Activated CD4-positive, alpha-beta memory T cell treated with anti-CD3 and anti-CD28 coated beads for 36 hours (primary cell): ENCODE measurements at regions not wholly inside any gene's neighbourhood (a gene's known extent, or its start where the extent isn't known, plus 50 kb on each side); places are given as distances from the start of the nearest gene placed in this dataset.
A peak's percentile ranks its signal among the peaks of the same experiment; 100 is the strongest.

ENCODE experiments used
- CTCF ChIA-PET: fragments of 350-600 bp; sonication (Branson Sonifier 250); formaldehyde crosslinking; loops from one replicate; lab custom pipeline; 2021; ENCODE audit warnings: antibody characterized with exemption, inconsistent platforms; lab: Charles Lee
- POLR2A ChIA-PET: fragments of 350-600 bp; sonication (Branson Sonifier 250); formaldehyde crosslinking; loops from one replicate; lab custom pipeline; 2021; ENCODE audit warnings: antibody characterized with exemption; lab: Charles Lee
- DNase-seq: peaks from one replicate; pipeline ENCODE4 v3.0.0-alpha.2; 2020
- H3K27ac Mint-ChIP-seq: one replicate; pipeline ENCODE4 v1.8.0; 2021; ENCODE audit warnings: mixed read lengths
- H3K27me3 Mint-ChIP-seq: one replicate; pipeline ENCODE4 v1.8.0; 2021; ENCODE audit warnings: mixed read lengths
- H3K36me3 Mint-ChIP-seq: one replicate; pipeline ENCODE4 v1.8.0; 2021; ENCODE audit warnings: mixed read lengths
- H3K4me1 Mint-ChIP-seq: one replicate; pipeline ENCODE4 v1.8.0; 2021; ENCODE audit warnings: low read depth, mixed read lengths
- H3K4me3 Mint-ChIP-seq: one replicate; pipeline ENCODE4 v1.8.0; 2021; ENCODE audit warnings: mild to moderate bottlenecking, mixed read lengths
- H3K9me3 Mint-ChIP-seq: one replicate; pipeline ENCODE4 v1.8.0; 2021; ENCODE audit warnings: mixed read lengths
- intact Hi-C: fragments of 100-400 bp; cut with micrococcal nuclease; formaldehyde crosslinking; loops from one replicate; pipeline ENCODE4 v1.15.1; 2023

GRCh38 chr6:166779381-166779780 is 152.3 kb upstream of the RPS6KA2 start:
- no peaks in the 10 kb centered on the region for H3K9me3 Mint-ChIP-seq
- CTCF ChIA-PET = interaction anchor here (1.1 to 1.4 kb wide), 2 partner anchors 172 to 363 kb away, joined by 3 to 4 read pairs; no protein-coding TSS in a partner anchor
- H3K36me3 Mint-ChIP-seq = no peaks in the 10 kb centered on the region
- POLR2A ChIA-PET = no interaction called here
- no peak overlapping the region for H3K27ac Mint-ChIP-seq
- no peaks in the 10 kb centered on the region for H3K4me1 Mint-ChIP-seq
- DNase-seq = no peak
- H3K4me3 Mint-ChIP-seq = no peak overlapping the region
- H3K27me3 Mint-ChIP-seq = no peaks in the 10 kb centered on the region
- intact Hi-C loops = loop anchor here (10.0 kb wide), 1 partner anchor 505 kb away; no protein-coding TSS in a partner anchor

DNA sequence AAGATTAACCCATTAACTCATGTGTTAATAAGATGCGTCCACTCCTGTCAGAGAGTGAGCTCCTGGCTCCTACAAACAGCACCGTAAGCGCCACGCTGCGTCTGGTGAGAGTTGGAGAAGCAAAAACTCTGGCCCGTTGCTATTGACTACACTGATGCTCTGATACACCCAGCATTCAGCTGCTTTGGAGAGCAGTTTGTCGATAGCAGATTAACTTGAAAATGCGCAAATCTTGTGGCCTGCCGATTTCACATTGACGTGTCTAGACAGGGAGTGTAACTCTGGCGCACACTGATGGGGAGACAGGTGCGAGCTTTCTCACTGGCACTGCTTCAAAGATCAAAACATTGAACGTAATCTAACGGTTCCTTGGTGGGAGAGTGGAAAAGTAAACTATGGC is 151.7 kb upstream of the RPS6KA2 start:
- H3K27ac Mint-ChIP-seq = no peak overlapping the region
- H3K4me1 Mint-ChIP-seq = no peaks in the 10 kb centered on the region
- no peaks in the 10 kb centered on the region for H3K36me3 Mint-ChIP-seq
- DNase-seq = no peak
- CTCF ChIA-PET = interaction anchor here (0.6 to 1.4 kb wide), 5 partner anchors 8 to 363 kb away, joined by 3 to 5 read pairs (median 3); no protein-coding TSS in a partner anchor
- intact Hi-C loops = loop anchor here (10.0 kb wide), 1 partner anchor 506 kb away; no protein-coding TSS in a partner anchor
- no peaks in the 10 kb centered on the region for H3K27me3 Mint-ChIP-seq
- H3K4me3 Mint-ChIP-seq = no peak overlapping the region
- POLR2A ChIA-PET = no interaction called here
- no peaks in the 10 kb centered on the region for H3K9me3 Mint-ChIP-seq

- intact Hi-C loops = loop anchor here (10.0 kb wide), 1 partner anchor 507 kb away; no protein-coding TSS in a partner anchor
- H3K27ac Mint-ChIP-seq = no peak overlapping the region
- ChIA-PET POLR2A (no interaction called here), CTCF (interaction anchor here (0.8 to 1.2 kb wide), 2 partner anchors 186 to 351 kb away, joined by 3 read pairs; no protein-coding TSS in a partner anchor)
- no peaks in the 10 kb centered on the region for H3K36me3 Mint-ChIP-seq
- no peaks in the 10 kb centered on the region for H3K27me3 Mint-ChIP-seq
- H3K4me3 Mint-ChIP-seq = no peak overlapping the region
- H3K4me1 Mint-ChIP-seq = no peaks in the 10 kb centered on the region
- no peaks in the 10 kb centered on the region for H3K9me3 Mint-ChIP-seq
- no peak for DNase-seq
Measured at GRCh38 chr6:166778046-166778445, 151.0 kb upstream of the RPS6KA2 start.

- Mint-ChIP-seq H3K36me3 (no peaks in the 10 kb centered on the region), H3K4me3 (no peak overlapping the region), H3K9me3 (no peaks in the 10 kb centered on the region), H3K4me1 (no peaks in the 10 kb centered on the region), H3K27ac (no peak overlapping the region), H3K27me3 (no peaks in the 10 kb centered on the region)
- no peak for DNase-seq
- CTCF ChIA-PET = interaction anchor here (2.8 to 3.9 kb wide), 3 partner anchors 11 to 363 kb away, joined by 14 to 58 read pairs (median 55); no protein-coding TSS in a partner anchor
- POLR2A ChIA-PET = no interaction called here
- intact Hi-C loops = loop anchor here (10.0 kb wide), 1 partner anchor 508 kb away; no protein-coding TSS in a partner anchor
Measured at GRCh38 chr6:166777096-166777630, 150.1 kb upstream of the RPS6KA2 start.

DNA sequence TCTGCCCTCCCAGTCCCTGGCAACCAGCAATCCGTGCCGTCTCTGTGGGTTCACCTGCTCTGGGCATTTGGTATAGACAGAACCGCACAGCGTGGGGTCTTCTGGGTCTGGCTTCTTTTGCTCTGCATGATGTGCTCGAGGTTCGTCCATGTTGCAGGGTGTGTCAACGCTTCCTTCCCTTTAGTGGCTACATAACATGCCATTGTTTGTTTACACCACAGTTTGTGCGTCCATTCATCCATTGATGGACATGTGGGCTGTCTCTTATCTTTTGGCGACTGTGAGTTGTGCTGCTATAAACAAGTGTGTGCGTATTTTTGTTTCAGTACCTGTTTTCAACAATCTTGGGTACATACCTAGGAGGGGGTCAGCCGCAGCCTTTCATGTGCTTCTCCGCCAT is 149.5 kb upstream of the RPS6KA2 start:
- no peak overlapping the region for H3K4me3 Mint-ChIP-seq
- DNase-seq = no peak
- intact Hi-C loops = loop anchor here (10.0 kb wide), 1 partner anchor 508 kb away; no protein-coding TSS in a partner anchor
- no peaks in the 10 kb centered on the region for H3K9me3 Mint-ChIP-seq
- ChIA-PET POLR2A (no interaction called here), CTCF (interaction anchor here (0.7 to 3.9 kb wide), 8 partner anchors 10 to 386 kb away, joined by 3 to 58 read pairs (median 12); no protein-coding TSS in a partner anchor)
- no peaks in the 10 kb centered on the region for H3K36me3 Mint-ChIP-seq
- no peak overlapping the region for H3K27ac Mint-ChIP-seq
- H3K27me3 Mint-ChIP-seq = no peaks in the 10 kb centered on the region
- no peaks in the 10 kb centered on the region for H3K4me1 Mint-ChIP-seq

GRCh38 chr6:166775923-166776220 is 148.8 kb upstream of the RPS6KA2 start:
- Mint-ChIP-seq H3K27ac (no peak overlapping the region), H3K36me3 (no peaks in the 10 kb centered on the region), H3K27me3 (no peaks in the 10 kb centered on the region), H3K4me3 (no peak overlapping the region), H3K9me3 (no peaks in the 10 kb centered on the region), H3K4me1 (no peaks in the 10 kb centered on the region)
- POLR2A ChIA-PET = no interaction called here
- CTCF ChIA-PET = interaction anchor here (0.7 to 3.9 kb wide), 28 partner anchors 9 to 515 kb away, joined by 3 to 58 read pairs (median 6); partner anchors contain the start of genes CEP43 and UNC93A
- no peak for DNase-seq
- intact Hi-C loops = loop anchor here (1.0 to 10.0 kb wide), 2 partner anchors 366 to 509 kb away; no protein-coding TSS in a partner anchor

DNA sequence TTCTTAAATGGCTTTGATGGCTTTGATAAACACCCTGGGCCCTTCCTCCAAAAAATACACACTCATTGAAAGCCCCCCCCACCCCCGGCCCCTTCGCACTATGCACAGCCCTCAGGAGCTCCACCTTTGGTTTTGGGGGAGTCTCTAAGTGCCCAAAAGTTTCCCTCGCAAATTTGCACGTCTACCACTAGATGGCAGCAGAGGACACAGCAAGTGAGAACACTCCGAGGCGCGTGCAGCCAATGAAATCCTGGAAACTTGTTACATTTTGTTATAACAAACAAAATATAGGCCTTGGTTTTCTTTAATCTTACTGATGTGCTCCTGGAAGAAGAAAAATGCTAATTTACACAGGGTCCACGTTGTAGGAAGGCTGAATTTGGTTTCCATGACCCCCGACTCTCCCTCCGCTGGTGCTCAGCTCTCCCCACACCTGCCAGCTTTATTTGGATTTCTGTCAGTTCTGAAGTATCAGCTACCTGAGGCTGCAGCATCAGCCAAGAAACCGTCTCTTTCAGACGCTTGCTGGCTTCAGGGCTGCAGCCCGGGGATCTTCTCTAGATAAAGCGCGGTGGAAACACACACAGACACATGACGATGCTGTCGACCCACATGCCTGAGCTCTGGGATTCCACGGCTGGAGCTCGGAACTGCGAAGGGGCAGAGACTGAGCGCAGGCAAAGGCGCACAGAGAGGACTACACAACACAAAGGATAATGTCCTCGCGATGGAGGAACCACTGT is 148.3 kb upstream of the RPS6KA2 start:
- H3K36me3 Mint-ChIP-seq = no peaks in the 10 kb centered on the region
- H3K27ac Mint-ChIP-seq = no peak overlapping the region
- H3K4me1 Mint-ChIP-seq = no peaks in the 10 kb centered on the region
- H3K27me3 Mint-ChIP-seq = no peaks in the 10 kb centered on the region
- no peak overlapping the region for H3K4me3 Mint-ChIP-seq
- ChIA-PET CTCF (interaction anchor here (0.6 to 3.9 kb wide), 52 partner anchors 9 to 516 kb away, joined by 3 to 58 read pairs (median 4); partner anchors contain the start of genes CEP43 and UNC93A), POLR2A (no interaction called here)
- no peaks in the 10 kb centered on the region for H3K9me3 Mint-ChIP-seq
- DNase-seq = peak; percentile 69
- intact Hi-C loops = loop anchor here (1.0 to 10.0 kb wide), 2 partner anchors 367 to 509 kb away; no protein-coding TSS in a partner anchor

GRCh38 chr6:166774770-166775169 is 147.7 kb upstream of the RPS6KA2 start:
- Mint-ChIP-seq H3K4me1 (no peaks in the 10 kb centered on the region), H3K9me3 (no peaks in the 10 kb centered on the region), H3K27me3 (no peaks in the 10 kb centered on the region), H3K36me3 (no peaks in the 10 kb centered on the region), H3K27ac (no peak overlapping the region), H3K4me3 (no peak overlapping the region)
- CTCF ChIA-PET = interaction anchor here (0.6 to 3.9 kb wide), 50 partner anchors 8 to 516 kb away, joined by 3 to 58 read pairs (median 4); partner anchors contain the start of genes CEP43 and UNC93A
- intact Hi-C loops = loop anchor here (1.0 to 10.0 kb wide), 2 partner anchors 368 to 510 kb away; no protein-coding TSS in a partner anchor
- POLR2A ChIA-PET = no interaction called here
- DNase-seq = no peak

- H3K4me1 Mint-ChIP-seq = no peaks in the 10 kb centered on the region
- H3K36me3 Mint-ChIP-seq = no peaks in the 10 kb centered on the region
- H3K27ac Mint-ChIP-seq = no peak overlapping the region
- intact Hi-C loops = loop anchor here (10.0 kb wide), 1 partner anchor 511 kb away; no protein-coding TSS in a partner anchor
- no peaks in the 10 kb centered on the region for H3K9me3 Mint-ChIP-seq
- no peak overlapping the region for H3K4me3 Mint-ChIP-seq
- no peak for DNase-seq
- H3K27me3 Mint-ChIP-seq = no peaks in the 10 kb centered on the region
- ChIA-PET CTCF (interaction anchor here (0.7 to 3.9 kb wide), 23 partner anchors 9 to 512 kb away, joined by 3 to 58 read pairs (median 3); no protein-coding TSS in a partner anchor), POLR2A (no interaction called here)
Measured at GRCh38 chr6:166774292-166774691, 147.2 kb upstream of the RPS6KA2 start.

- ChIA-PET POLR2A (no interaction called here), CTCF (interaction anchor here (0.6 kb wide), 1 partner anchor 217 kb away, joined by 3 read pairs; no protein-coding TSS in a partner anchor)
- Mint-ChIP-seq H3K4me3 (no peak overlapping the region), H3K36me3 (no peaks in the 10 kb centered on the region), H3K9me3 (no peaks in the 10 kb centered on the region), H3K4me1 (no peaks in the 10 kb centered on the region), H3K27me3 (no peaks in the 10 kb centered on the region), H3K27ac (no peak overlapping the region)
- intact Hi-C loops = loop anchor here (10.0 kb wide), 1 partner anchor 512 kb away; no protein-coding TSS in a partner anchor
- no peak for DNase-seq
Measured at GRCh38 chr6:166772518-166772917, 145.5 kb upstream of the RPS6KA2 start.

DNA sequence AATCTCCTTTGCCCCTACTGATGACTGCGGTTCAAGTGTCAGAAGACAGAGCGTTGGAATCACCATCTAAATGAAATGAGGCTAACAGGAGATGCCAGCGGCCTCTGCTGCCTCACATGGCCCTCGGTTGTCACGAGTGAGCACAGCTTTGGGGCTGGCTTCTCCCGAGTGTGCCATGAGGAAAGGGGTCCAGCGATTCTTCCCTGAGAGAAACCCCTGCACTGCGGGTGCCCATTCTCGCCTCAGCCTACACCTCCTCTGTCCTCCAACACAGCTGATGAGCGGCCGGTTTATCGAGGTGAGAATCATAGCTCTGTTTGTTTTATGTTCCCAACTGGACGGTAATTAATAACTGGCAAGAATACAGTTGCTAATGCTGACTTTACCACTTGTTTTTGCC is 144.7 kb upstream of the RPS6KA2 start:
- Mint-ChIP-seq H3K4me3 (no peak overlapping the region), H3K27me3 (no peaks in the 10 kb centered on the region), H3K4me1 (no peaks in the 10 kb centered on the region), H3K27ac (no peak overlapping the region), H3K36me3 (no peaks in the 10 kb centered on the region), H3K9me3 (no peaks in the 10 kb centered on the region)
- DNase-seq = no peak
- ChIA-PET CTCF (no interaction called here), POLR2A (no interaction called here)
- intact Hi-C loops = loop anchor here (10.0 kb wide), 1 partner anchor 513 kb away; no protein-coding TSS in a partner anchor
